ENCODE measurements at regions not wholly inside any gene's neighbourhood (a gene's known extent, or its start where the extent isn't known, plus 50 kb on each side); places are given as distances from the start of the nearest gene placed in this dataset.

- TF ChIP-seq CTCF (IDR thresholded peaks at IDR 0.05; ENCODE audit: insufficient read depth, low read depth, low read length) = no peak
- no peak for TF ChIP-seq EZH2 (IDR thresholded peaks at IDR 0.05; ENCODE audit: insufficient read depth, low read length)
Measured at GRCh38 chr3:72428803-72429202, 419.4 kb downstream of the SHQ1 start.

All from astrocyte (in vitro differentiated cells and primary cell).